Liver (tissue), 8 donors: ENCODE measurements at regions not wholly inside any gene's neighbourhood (a gene's known extent, or its start where the extent isn't known, plus 50 kb on each side); places are given as distances from the start of the nearest gene placed in this dataset.

Experiments used
- DNase-seq: peaks from one replicate; pipeline ENCODE4 v3.0.0-alpha.2; 2017; ENCODE audit warnings: low spot score
- H3K27ac ChIP-seq, 2 donors: one replicate each; pipeline ENCODE4 v1.7.0; 2013; ENCODE audit warnings: inconsistent platforms in 2 of 2, low read length in 2 of 2, control low read depth in 1 of 2, low read depth in 1 of 2, mild to moderate bottlenecking in 1 of 2
- H3K27me3 ChIP-seq, 4 donors: one replicate each; pipeline versions ENCODE4 v1.6.1 to v1.7.0; 2013; ENCODE audit warnings: low read length in 3 of 4, inconsistent platforms in 1 of 4, mild to moderate bottlenecking in 1 of 4, moderate library complexity in 1 of 4; ENCODE audit not compliant: control insufficient read depth in 4 of 4, insufficient read depth in 4 of 4
- H3K36me3 ChIP-seq, 4 donors: one replicate each; pipeline versions ENCODE4 v1.6.1 to v1.7.0; 2013; ENCODE audit warnings: low read length in 3 of 4, mild to moderate bottlenecking in 3 of 4, low read depth in 1 of 4, moderate library complexity in 1 of 4; ENCODE audit not compliant: control insufficient read depth in 4 of 4, insufficient read depth in 3 of 4
- H3K4me1 ChIP-seq, 4 donors: one replicate each; pipeline versions ENCODE4 v1.6.1 to v1.7.0; 2013; ENCODE audit warnings: low read length in 3 of 4, mild to moderate bottlenecking in 3 of 4, moderate library complexity in 1 of 4; ENCODE audit not compliant: control insufficient read depth in 4 of 4, insufficient read depth in 4 of 4
- H3K4me3 ChIP-seq, 3 donors: one replicate each; pipeline versions ENCODE4 v1.6.1 to v1.7.0; 2013; ENCODE audit warnings: low read length in 3 of 3, control low read depth in 1 of 3, low read depth in 1 of 3, mild to moderate bottlenecking in 1 of 3
- H3K9ac ChIP-seq, 2 donors: one replicate each; pipeline ENCODE4 v1.7.0; 2013; ENCODE audit warnings: low read length in 2 of 2, mild to moderate bottlenecking in 2 of 2, moderate library complexity in 2 of 2, control low read depth in 1 of 2, low read depth in 1 of 2
- H3K9me3 ChIP-seq, 4 donors: one replicate each; pipeline versions ENCODE4 v1.6.1 to v1.7.0; 2013; ENCODE audit warnings: low read length in 3 of 4; ENCODE audit not compliant: control insufficient read depth in 4 of 4
- EGR1 ChIP-seq, 2 donors: IDR thresholded peaks; 2 replicates each; pipeline ENCODE4 v1.6.1; 2016 to 2018; ENCODE audit warnings: antibody characterized with exemption in 2 of 2, low read depth in 2 of 2
- FOXA2 ChIP-seq: IDR thresholded peaks from 2 replicates; pipeline ENCODE4 v1.6.1; 2016; ENCODE audit warnings: antibody characterized with exemption
- HNF4A ChIP-seq, 2 donors: conservative IDR thresholded peaks; 2 replicates each; pipeline ENCODE4 v1.6.1; 2016; ENCODE audit warnings: antibody characterized with exemption in 2 of 2, mild to moderate bottlenecking in 2 of 2
- HNF4G ChIP-seq: IDR thresholded peaks from 2 replicates; pipeline ENCODE4 v1.6.1; 2016; ENCODE audit warnings: antibody characterized with exemption
- JUND ChIP-seq, 2 donors: IDR thresholded peaks; 2 replicates each; pipeline ENCODE4 v1.6.1; 2016; ENCODE audit warnings: antibody characterized with exemption in 2 of 2
- NR2F2 ChIP-seq: IDR thresholded peaks from 2 replicates; pipeline ENCODE4 v1.6.1; 2016; ENCODE audit warnings: antibody characterized with exemption
- RAD21 ChIP-seq, 2 donors: IDR thresholded peaks; 2 replicates each; pipeline ENCODE4 v1.6.1; 2016; ENCODE audit warnings: antibody characterized with exemption in 2 of 2, mild to moderate bottlenecking in 2 of 2
- RXRA ChIP-seq, 2 donors: IDR thresholded peaks; 2 replicates each; pipeline ENCODE4 v1.6.1; 2017 to 2018; ENCODE audit warnings: antibody characterized with exemption in 2 of 2, mild to moderate bottlenecking in 1 of 2
- SP1 ChIP-seq: IDR thresholded peaks from 2 replicates; pipeline ENCODE4 v1.6.1; 2018; ENCODE audit warnings: antibody characterized with exemption, mild to moderate bottlenecking
- TAF1 ChIP-seq: conservative IDR thresholded peaks from 2 replicates; pipeline ENCODE4 v1.6.1; 2016; ENCODE audit warnings: antibody characterized with exemption, mild to moderate bottlenecking
- YY1 ChIP-seq: IDR thresholded peaks from 2 replicates; pipeline ENCODE4 v1.6.1; 2016; ENCODE audit warnings: antibody characterized with exemption, mild to moderate bottlenecking
- WGBS: extraction: QIAGEN DNeasy Blood & Tissue Kit; methylation state at CpG from one replicate; pipeline ENCODE4 v1.1.7; 2013; 5-methylcytosine and 5-hydroxymethylcytosine counted together
- TF ChIP-seq, protein P1 (sequence below): IDR thresholded peaks from 2 replicates; pipeline ENCODE4 v1.6.1; 2016; ENCODE audit warnings: antibody characterized with exemption, mild to moderate bottlenecking
- TF ChIP-seq, protein P2 (sequence below): IDR thresholded peaks from 2 replicates; pipeline ENCODE4 v1.6.1; 2016; ENCODE audit warnings: antibody characterized with exemption
- TF ChIP-seq, protein P3 (sequence below): IDR thresholded peaks from 2 replicates; pipeline ENCODE4 v1.6.1; 2016; ENCODE audit warnings: antibody characterized with exemption
- TF ChIP-seq, protein P4 (sequence below): fragments of 150-350 bp; IDR thresholded peaks from 2 replicates; pipeline ENCODE4 v1.5.1; 2017; ENCODE audit warnings: improper control_type of control experiment, low read depth, low read length; ENCODE audit not compliant: missing input control
- donor health status: healthy.
- donor health status: healthy.
- donor health status: healthy.
- donor health status: healthy.
- donor health status: healthy.

DNA sequence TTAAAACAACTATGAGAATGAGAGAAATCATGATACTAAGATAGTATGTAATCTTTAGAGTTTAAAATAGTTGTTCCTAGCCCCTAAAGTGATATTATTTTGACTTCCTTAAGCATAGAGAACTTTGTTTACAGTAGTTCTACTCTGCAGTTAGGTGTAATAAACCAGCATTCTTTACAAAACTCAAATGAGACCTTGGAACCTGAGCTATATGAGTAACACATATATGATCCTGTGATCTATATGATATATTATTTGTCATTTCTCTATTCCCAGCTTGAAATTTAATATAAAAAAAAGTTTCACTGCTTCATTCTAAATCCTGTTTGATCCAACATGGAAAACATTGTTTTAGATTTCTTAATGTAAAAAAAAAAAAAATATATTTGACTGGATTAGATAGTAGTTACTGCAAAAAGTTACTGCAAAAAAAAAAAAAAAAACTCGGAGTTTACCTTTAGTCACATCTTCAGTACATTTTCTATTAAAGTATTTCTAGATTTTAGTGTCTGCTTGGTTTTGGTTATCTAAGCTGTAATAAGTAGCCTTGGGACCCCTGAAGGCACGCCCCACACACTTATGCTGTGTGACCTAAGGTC, 463.8 kb downstream of the USP25 start:
- peak overlapping the region; percentile 77 to 82 for H3K27ac ChIP-seq

DNA sequence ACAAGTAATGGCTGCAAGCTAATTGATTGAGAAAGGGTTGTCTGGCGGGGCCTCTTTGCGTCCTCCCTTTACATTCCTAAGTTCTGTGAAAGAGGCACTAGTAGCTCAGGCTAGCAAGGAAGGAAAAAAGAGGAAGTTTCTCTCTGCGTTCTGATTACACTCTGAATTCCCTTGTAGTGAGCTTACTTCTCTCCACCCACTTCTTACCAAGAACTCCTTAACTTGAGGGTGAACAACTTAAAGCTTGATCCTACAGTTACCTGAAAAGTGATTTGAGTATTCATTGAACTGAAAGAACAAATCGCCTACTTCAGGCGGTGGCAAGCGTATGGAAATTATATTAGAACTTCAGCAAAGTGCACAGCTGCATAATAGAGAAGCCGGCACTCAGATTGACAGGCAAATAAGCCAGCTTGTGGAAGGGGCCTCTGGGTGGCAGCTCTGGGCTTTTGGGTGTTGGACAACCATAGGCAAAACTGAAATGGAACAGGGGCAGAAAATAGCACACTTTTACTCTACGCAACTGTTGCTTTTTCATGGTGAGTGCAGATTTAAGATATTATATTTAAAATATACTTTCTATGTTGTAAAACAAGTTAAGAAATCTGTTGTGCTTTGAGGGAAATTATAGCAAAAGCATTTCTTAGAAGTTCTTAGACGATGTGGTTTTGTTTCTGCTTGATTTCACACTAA, 464.5 kb downstream of the USP25 start:
- Histone ChIP-seq H3K9me3 (no peaks in the 10 kb centered on the region), H3K36me3 (no peaks in the 10 kb centered on the region), H3K27ac (peak overlapping the region; percentile 77 to 82), H3K9ac (peak overlapping the region; percentile 84 to 97), H3K4me3 (peak overlapping the region; percentile 38 to 65 (median 64)), H3K27me3 (no peaks in the 10 kb centered on the region), H3K4me1 (peaks cover 1 to 12% (median 3%) of the 10 kb centered on the region in 4 donors)
- DNase-seq: peak; percentile 47
- 6% methylated on average over 9 of the region's 9 CpGs for WGBS
- TF ChIP-seq, protein P1, sequence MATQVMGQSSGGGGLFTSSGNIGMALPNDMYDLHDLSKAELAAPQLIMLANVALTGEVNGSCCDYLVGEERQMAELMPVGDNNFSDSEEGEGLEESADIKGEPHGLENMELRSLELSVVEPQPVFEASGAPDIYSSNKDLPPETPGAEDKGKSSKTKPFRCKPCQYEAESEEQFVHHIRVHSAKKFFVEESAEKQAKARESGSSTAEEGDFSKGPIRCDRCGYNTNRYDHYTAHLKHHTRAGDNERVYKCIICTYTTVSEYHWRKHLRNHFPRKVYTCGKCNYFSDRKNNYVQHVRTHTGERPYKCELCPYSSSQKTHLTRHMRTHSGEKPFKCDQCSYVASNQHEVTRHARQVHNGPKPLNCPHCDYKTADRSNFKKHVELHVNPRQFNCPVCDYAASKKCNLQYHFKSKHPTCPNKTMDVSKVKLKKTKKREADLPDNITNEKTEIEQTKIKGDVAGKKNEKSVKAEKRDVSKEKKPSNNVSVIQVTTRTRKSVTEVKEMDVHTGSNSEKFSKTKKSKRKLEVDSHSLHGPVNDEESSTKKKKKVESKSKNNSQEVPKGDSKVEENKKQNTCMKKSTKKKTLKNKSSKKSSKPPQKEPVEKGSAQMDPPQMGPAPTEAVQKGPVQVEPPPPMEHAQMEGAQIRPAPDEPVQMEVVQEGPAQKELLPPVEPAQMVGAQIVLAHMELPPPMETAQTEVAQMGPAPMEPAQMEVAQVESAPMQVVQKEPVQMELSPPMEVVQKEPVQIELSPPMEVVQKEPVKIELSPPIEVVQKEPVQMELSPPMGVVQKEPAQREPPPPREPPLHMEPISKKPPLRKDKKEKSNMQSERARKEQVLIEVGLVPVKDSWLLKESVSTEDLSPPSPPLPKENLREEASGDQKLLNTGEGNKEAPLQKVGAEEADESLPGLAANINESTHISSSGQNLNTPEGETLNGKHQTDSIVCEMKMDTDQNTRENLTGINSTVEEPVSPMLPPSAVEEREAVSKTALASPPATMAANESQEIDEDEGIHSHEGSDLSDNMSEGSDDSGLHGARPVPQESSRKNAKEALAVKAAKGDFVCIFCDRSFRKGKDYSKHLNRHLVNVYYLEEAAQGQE: peak; percentile 50
- TF ChIP-seq JUND (IDR thresholded peaks at IDR 0.05) (no peak), TAF1 (peak; percentile 79), RXRA (IDR thresholded peaks at IDR 0.05) (no peak), HNF4G (no peak), FOXA2 (no peak), YY1 (peak; percentile 81), HNF4A (conservative IDR thresholded peaks at IDR 0.05) (peak in 1 of 2 donors; percentile 8), NR2F2 (no peak), RAD21 (IDR thresholded peaks at IDR 0.05) (peak; percentile 79 to 80), EGR1 (IDR thresholded peaks at IDR 0.05; ENCODE audit: low read depth in 2 of 2) (no peak), SP1 (peak; percentile 26)
- TF ChIP-seq, protein P2, sequence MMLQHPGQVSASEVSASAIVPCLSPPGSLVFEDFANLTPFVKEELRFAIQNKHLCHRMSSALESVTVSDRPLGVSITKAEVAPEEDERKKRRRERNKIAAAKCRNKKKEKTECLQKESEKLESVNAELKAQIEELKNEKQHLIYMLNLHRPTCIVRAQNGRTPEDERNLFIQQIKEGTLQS: no peak
- TF ChIP-seq, protein P3, sequence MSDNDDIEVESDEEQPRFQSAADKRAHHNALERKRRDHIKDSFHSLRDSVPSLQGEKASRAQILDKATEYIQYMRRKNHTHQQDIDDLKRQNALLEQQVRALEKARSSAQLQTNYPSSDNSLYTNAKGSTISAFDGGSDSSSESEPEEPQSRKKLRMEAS: peak; percentile 10
- TF ChIP-seq, protein P4, sequence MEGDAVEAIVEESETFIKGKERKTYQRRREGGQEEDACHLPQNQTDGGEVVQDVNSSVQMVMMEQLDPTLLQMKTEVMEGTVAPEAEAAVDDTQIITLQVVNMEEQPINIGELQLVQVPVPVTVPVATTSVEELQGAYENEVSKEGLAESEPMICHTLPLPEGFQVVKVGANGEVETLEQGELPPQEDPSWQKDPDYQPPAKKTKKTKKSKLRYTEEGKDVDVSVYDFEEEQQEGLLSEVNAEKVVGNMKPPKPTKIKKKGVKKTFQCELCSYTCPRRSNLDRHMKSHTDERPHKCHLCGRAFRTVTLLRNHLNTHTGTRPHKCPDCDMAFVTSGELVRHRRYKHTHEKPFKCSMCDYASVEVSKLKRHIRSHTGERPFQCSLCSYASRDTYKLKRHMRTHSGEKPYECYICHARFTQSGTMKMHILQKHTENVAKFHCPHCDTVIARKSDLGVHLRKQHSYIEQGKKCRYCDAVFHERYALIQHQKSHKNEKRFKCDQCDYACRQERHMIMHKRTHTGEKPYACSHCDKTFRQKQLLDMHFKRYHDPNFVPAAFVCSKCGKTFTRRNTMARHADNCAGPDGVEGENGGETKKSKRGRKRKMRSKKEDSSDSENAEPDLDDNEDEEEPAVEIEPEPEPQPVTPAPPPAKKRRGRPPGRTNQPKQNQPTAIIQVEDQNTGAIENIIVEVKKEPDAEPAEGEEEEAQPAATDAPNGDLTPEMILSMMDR: peak; percentile 17

More for the DNA sequence above, 463.8 kb downstream of the USP25 start:
- Histone ChIP-seq H3K9ac (peak overlapping the region; percentile 45 to 60), H3K36me3 (no peaks in the 10 kb centered on the region), H3K4me3 (peak overlapping the region in 2 of 3 donors; percentile 64 to 65), H3K4me1 (peaks cover 1 to 12% (median 3%) of the 10 kb centered on the region in 4 donors), H3K27me3 (no peaks in the 10 kb centered on the region), H3K9me3 (no peaks in the 10 kb centered on the region)
- DNase-seq: no peak
- WGBS: 24% methylated on average over 2 of the region's 2 CpGs
- TF ChIP-seq HNF4A (conservative IDR thresholded peaks at IDR 0.05) (no peak), NR2F2 (no peak)
- TF ChIP-seq, protein P3: no peak
